ENCODE measurements at regions not wholly inside any gene's neighbourhood (a gene's known extent, or its start where the extent isn't known, plus 50 kb on each side); places are given as distances from the start of the nearest gene placed in this dataset.
"Not testable (repeated sequence)": the region's sequence is repeated elsewhere in the genome, so short reads cannot be mapped to it uniquely, and the experiment has no call there.

DNA sequence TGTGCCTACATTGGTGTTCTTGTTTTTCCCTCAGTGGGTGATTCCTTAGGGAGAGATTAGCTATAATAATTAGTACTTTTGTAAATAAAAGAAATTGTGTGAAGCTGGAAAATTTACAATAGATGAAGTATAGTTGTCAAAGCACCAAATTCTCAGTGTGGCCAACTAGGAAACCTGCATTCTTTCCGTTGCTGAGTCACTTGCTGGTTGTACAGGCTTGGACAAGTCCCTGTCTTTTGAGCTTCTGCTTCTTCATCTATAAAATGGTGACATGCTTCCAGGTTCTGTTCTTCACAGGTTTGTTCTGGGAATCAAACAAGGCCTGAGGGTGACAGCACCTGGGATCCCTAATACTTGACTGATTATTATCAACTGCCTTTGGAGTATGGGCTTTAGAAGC is 184.1 kb upstream of the HES1 start:
- intact Hi-C loops (cut with micrococcal nuclease): no loop called here

DNA sequence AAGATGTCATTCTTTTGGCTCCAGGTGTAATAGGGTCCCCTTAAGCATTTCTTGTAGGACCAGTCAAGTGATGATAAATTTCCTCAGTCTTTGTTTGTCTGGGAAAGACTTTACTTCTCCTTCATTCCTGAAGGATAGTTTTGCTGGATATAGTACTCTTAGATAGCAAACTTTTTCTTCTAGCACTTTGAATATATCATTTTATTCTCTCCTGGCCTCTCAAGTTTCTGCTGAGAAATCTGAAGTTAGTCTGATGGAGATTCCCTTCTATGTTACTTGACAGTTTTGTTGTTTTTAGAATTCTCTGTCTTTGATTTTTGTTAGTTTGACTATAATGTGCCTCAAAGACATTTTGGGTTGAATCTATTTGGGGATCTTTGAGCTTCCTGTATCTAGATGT is 181.2 kb upstream of the HES1 start:
- intact Hi-C loops (cut with micrococcal nuclease): no loop called here

DNA sequence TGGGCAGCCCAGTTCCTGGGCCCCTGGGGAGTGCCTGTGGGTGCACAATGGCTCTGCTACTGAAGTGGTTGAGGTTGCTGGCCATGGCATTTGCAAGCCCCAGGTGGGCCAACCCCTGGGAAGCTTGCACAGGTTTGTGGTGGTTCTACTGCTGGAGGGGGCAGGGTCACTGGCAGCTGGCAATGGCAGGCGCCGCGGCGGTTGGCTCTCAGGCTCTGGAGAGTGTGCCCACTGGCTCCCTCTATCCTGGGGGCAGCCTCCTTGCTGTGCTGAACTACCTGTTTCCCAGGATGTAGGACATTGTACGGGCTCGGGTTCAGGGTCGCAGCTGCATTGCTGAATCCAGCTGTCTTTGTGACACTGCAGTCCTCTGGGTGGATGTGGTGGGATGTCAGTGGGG is 180.2 kb upstream of the HES1 start:
- intact Hi-C loops (cut with micrococcal nuclease): no loop called here

DNA sequence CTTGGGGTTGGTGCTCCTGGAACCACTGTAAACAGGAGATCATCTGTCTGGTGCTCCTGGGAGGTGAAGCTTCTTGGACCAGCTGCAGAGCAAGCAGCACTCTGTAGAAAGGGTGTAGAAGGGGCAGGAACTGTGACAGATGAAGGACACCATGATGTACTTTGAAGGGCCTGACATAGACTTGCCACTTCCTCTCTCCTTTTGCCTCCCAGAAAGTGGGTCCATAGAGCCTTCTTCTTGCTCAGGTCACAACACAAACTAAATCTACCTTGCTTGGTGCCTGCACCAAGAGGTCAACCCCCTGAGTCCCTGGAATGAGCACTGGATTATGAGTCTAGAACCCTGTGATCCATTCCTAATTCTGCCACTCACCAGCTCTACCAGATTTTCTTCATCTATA is 176.1 kb upstream of the HES1 start:
- intact Hi-C loops (cut with micrococcal nuclease): loop anchor here (5.0 to 10.0 kb wide), 3 partner anchors 48 to 1065 kb away; no protein-coding TSS in a partner anchor

DNA sequence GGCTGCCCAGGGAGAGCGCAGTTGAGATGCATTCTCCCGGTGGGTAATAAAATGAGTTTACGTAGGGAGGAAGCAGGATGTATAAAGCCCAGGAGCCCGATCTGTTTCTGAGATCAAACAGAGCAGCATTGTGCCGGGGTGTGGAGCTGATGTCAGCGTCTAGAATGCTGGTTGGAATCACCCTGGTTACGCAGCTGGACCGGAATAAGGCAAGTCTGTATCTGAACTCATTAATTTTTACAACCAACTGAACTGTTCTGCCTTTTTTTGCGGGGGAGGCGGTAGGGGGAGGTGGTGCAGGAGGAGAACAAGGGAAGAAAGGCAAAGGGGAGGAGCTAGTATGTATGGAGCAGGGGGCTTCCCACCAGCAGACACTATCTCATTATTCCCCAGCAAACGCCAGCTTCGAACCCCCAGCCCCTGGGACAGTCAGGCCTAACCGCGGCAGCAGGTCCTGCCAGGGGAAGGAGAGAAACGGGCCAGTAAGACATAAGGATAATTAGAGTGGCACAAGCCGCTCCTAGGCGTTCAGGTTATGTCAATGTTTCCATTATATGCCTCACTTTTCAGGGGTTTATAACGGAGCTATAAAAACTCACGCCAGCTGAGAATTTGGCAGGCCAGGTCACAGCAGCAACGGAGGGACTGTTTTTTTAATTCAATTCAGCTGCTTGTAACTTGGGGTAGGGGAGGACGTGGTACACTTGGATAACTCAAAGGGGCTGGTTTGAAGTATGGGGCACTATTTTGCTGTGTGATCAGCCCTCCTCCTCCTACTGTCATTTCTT is 175.3 kb upstream of the HES1 start:
- intact Hi-C loops (cut with micrococcal nuclease): loop anchor here (5.0 to 10.0 kb wide), 3 partner anchors 48 to 1066 kb away; no protein-coding TSS in a partner anchor

DNA sequence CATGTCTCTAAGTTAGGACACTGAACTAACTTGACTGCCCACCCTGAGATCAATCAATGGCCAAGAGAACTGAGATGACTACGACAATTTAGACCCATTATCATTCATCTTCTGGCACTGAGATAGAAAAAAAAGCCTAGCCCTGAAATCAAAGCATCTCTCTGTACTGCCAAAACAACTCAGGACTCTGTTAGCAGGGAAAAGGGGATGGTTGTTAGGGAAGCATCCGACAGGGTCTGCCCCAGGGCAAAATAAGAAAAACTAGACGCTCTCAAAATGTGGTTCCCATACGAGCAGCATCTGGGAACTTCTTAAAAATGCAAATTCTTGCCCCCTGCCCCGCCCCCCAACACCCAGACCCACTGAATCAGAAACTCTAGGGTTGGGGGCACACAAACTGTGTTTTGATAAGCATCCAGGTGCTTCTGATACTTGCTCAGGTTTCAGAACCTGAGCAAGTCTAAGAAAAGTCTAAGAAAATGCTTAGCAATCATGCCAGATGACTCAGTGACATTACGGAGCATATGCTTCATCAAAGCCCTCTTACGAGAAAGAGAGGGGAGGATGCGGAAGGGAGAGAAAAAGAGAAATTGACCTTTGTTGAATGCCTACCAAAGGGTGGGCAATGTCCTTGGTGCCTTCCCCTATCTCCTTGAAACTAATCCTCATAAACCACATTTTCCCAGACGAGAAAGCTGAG is 172.8 kb upstream of the HES1 start:
- intact Hi-C loops (cut with micrococcal nuclease): loop anchor here (5.0 to 10.0 kb wide), 3 partner anchors 51 to 1068 kb away; no protein-coding TSS in a partner anchor

DNA sequence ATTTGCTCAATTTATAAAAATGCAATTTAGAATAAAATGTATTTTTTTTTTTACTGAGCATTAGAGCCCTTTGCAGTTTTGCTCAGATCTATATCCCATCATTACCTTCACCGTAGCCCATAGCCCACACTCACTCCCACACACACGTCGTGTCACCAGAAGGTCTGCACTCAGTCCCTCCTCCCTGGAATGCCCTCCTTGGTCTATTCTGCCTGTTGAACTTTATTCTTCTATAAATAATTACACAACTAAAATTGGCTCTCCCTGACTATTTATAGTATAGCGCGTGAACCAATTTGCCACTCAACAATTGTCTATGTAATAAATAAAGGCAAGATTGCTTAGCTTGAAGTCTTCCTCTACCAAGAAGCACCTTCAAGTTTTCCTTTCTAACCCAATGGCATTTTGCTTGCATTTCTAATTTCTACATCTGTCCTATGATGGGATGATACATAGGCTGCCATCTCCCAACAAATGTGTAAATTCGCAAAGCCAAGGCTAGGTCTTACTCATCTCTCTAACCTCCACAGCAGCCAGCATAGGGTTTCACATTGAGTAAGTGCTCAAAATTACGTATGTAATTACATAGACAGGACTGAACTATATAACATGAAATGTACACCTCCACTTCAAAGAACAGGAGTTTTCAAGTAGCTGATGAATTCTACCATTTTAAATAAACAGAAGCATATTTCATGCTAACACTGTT is 172.0 kb upstream of the HES1 start:
- intact Hi-C loops (cut with micrococcal nuclease): loop anchor here (2.0 to 10.0 kb wide), 5 partner anchors 52 to 1069 kb away; partner anchors contain the start of gene HES1

DNA sequence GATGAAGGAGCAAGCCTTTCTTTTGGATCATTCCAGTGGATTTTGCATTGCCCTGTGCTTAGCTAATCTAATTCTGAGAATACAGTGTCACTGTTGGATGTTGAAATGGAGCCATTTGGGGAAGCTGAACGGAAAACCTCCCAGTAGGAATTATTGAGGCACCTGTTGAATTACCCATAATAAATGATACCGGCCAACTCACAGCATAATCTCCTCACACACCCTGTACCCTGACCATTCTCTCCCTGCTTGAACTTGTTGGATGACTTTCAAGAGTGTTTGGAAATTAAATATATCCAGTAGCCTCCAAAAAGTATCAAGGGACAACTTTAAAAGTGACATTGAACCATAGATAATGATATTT is 171.4 kb upstream of the HES1 start:
- intact Hi-C loops (cut with micrococcal nuclease): loop anchor here (2.0 to 10.0 kb wide), 5 partner anchors 52 to 1070 kb away; partner anchors contain the start of gene HES1

DNA sequence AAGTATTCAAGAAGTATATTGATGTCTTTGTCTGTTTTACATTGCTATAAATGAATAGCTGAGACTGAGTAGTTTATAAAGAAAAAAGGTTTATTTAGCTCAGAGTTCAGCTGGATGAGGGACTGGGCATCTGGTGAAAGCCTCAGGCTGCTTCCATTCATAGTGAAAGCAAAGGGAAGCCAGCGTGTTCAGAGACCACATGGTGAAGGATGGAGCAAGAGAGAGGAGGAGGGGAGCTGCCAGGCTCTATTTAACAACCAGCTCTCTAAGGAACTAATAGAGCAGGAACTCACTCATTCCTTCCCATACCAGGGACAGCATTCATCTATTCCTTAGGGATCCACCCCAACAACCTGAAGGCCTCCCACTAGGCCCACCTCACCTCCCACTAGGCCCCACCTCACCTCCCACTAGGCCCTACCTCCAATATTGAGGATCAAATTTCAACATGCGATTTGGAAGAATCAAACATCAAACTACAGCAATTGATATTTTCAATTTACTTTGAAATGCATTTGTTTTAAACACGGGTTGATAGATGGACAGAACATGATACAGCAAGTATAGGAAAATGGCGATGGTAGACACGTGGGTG is 167.5 kb upstream of the HES1 start:
- intact Hi-C loops (cut with micrococcal nuclease): loop anchor here (10.0 kb wide), 1 partner anchor 1074 kb away; no protein-coding TSS in a partner anchor

DNA sequence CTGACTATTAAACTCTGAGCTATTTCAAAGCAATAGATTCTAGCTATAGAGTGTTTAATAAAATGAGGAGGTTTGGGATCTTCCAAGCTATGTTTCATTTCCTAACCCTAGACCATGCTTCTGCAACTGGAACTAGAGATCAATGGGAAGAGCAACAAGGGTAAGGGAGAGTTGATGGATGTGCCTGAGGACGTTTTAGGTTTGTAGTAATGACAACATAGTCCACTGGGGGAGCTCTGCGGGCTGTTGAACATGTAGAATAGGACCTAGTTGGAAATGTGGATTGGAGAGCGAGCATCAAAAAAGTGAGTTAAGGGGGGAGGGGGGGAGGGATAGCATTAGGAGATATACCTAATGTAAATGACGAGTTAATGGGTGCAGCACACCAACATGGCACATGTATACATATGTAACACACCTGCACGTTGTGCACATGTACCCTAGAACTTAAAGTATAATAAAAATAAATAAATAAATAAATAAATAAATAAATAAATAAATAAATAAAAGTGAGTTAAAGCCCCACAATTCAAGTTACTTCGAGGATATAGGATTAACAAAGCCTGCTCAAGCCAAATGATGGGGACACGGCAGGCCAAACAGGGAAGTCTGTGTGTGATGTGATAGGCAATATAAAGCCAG is 165.7 kb upstream of the HES1 start:
- intact Hi-C loops (cut with micrococcal nuclease): not testable (repeated sequence)

DNA sequence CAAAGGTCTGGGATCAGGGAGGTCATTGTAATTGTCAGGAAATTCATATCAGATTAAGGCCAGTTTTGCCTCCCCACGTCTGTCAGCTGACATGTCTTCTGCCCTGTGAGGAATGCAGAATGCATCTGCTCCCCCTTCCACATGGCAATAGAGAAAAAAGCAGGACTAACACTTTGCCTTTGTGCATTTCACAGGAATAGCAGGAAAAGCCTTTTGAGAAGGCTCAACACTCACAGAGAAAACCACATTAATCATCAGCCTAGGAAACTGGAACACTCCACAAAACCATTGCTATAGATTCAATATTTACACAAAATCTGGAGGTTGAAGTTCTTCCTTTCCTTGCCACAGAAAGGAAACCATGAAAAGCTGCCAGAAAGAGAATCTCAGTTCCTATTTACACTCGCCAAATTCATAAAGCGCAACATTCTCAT is 165.2 kb upstream of the HES1 start:
- intact Hi-C loops (cut with micrococcal nuclease): no loop called here

DNA sequence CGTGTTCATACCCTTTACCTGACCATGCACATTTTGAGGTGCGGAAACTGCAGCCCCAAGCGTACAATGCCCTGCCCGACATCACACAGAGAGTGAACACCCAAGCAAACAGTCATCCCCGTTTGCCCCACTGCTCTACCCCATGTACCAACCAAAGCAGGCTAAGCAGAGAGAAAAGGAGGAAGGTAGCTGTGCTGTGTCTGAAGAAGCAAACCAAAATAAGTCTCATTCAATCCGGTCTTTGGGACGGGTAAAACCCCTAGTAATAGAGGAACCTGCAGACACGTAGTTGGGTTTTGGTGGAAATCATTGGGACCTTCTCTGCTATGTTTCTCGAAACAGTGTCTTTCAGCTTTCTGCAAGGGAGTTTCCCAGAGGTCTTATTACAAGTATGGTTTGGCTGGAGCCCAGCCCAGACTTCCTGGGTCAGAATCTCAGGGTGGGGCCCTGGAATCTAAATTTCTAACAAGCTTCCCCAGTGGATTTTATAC is 164.6 kb upstream of the HES1 start:
- intact Hi-C loops (cut with micrococcal nuclease): no loop called here

DNA sequence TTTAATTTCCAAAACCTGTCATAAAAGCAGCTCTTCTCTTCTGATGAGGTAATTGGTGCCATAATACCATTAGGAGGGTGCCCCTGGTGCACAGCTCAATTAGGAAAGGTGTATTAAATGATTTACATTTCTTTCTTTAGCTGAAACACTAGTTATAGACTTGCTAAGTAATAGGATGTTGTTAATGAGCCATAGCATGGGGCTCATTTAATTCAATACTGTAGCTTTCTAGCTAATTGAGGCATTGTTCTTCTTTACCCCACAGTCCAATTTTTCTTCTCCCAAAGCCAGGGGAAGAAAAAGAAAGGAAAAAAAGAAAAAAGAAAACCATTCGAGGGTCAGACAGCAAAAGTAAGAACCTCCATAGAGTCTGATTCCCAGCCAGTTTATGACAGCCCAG is 164.0 kb upstream of the HES1 start:
- intact Hi-C loops (cut with micrococcal nuclease): no loop called here

DNA sequence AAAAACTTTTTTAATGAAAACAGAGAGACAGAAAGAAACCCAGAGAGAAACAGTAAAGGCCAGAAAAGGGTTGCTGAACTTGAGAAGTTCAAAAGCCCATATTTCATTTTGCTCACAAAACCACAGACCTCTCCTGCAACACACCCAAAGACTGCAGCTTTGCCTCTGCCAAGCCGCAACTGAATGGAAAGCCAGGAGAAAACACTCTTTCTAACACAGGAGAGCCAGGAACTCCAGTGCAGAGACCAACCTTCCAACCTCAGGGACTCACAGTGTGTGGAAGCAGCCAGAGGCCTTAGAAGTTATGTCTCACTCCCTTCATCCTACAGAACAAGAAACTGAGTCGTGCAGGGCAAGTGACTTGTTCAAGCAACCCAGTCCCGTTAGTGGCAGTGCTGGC is 163.1 kb upstream of the HES1 start:
- intact Hi-C loops (cut with micrococcal nuclease): no loop called here

DNA sequence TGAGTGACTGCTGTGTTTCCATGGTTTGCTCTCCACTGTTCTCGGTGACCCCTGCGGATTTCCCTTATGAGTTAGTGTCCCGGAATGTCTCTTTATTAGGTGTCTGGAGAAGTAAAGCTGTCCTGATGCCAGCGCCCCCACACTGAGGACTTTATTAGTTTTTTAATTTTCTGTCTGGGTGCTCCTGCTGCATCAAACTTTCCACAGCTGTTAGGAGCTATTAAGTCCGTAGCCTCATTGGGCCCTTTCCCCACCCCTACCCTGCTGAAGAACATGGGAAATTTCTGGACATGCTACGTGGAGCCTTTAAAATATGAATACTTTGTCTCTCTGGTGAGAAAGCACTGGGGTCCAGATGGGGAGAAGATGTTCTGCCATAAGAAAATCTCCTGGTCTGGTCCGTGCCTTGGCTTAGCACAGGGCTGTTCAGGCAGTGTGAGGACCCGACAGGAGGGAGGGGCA is 161.7 kb upstream of the HES1 start:
- intact Hi-C loops (cut with micrococcal nuclease): no loop called here

DNA sequence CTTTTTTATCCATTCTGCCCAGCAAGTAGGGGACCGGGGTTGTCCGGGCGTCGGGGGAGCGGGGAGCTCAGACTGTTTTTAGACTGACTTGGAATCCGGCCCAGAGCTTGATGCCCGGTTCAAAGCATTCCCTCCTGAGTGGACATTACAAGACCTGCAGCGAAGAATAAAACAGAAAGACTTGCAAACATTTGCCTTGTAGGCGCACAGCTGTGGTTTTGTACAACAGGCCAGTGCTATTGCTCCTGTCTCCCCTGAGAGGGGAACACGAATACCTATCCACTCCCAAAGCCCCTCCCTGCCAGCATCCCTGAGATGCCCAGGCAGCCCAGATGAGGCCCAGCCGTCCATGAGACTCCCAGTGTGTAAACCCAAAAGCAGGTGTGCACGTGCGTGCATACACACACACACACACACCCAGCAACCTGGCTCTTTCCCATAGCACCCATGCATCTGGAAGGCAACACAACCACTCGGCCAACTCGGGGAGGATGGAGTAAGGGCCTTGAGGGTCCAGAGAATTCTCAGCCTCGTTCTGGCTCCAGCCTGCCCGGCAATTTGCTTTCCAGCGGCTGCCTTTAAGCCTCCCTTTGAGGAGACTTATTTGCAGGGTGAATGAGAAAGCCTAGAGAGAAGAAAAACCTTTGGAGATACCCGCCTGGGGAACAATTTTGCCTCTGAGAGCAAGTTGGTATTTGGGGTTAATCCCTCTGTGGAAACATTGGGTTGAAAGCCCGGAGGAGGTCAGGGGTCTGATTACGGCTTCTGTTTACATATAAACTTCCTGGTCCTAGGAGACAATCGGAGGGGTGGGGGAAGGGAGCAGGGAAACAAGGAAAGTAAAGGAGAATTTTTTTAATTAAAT is 161.0 kb upstream of the HES1 start:
- intact Hi-C loops (cut with micrococcal nuclease): no loop called here

DNA sequence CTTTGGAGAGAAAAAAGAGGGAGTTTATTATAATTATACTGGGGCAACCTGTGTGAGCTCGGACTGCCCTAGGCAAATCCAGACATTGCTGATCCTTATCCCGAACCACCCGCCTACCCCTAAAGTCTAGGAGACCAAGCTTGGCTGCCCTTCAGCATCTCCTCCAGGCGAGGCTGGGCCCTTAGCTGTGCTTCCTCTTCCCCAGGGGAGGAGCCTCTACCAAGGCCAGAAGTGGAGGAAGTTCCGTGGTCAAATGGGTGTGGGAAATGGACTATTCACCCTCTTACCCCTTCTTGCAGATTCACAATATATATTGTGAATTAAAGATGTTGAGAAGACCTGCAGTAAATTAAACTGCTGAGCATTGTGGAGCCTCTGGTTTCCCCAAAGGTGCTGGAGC is 158.3 kb upstream of the HES1 start:
- intact Hi-C loops (cut with micrococcal nuclease): no loop called here

DNA sequence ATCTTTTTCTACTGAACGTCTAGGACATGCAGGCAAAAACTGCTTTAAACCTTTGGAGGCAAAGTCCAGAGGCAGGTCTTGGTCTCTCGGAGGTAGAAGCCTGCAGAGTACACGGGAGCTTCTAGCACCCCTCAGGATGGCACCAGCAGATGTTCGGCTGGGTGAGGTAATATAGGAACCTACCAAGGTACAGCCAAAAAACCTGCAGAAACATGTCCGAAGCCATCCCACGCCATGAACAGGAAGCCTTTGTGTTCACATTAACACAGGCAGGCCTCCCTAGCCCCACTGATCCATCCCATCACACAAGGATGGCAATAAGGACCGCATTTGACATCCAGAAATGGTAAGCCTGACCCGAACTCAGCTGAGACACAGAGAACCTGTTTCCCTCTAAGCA is 157.9 kb upstream of the HES1 start:
- intact Hi-C loops (cut with micrococcal nuclease): no loop called here

DNA sequence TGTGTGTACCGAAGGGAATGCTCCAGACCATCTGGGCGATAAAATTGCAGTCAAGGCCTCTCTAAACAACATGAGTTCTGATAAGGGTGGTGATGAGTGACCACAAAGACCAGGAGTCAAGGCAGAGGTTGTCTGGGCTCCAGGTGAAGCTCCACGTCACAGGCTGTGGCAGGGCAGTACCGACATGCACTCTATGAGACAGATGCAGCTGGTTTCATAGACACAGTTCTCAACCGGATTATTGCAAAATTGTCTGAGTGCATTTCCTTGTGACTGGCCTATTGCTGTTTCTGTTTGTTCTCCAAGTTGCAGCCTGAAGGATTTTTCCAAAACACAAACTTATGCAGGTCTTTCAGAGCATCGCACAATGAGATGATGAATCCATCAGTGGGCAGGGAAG is 157.5 kb upstream of the HES1 start:
- intact Hi-C loops (cut with micrococcal nuclease): no loop called here

DNA sequence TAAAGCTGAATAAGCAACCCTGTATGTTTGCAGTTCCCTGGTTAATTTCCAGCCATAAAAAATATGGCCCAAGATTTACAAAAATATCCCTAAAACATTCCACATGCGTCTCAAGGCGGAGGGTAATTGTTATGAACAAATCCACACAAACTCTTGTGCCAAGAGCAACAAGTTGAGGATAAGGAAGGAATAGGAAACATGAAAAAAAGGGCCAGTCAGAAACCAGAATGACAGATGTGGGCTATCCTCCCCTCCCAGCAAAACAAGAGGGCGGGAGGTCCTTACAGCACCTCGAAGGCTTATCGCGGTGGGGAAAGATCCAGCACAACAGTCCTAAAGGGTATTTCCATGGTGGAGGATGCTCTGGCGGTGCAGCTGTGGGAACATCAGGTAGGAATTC is 155.6 kb upstream of the HES1 start:
- intact Hi-C loops (cut with micrococcal nuclease): no loop called here

Measured in T-helper 1 cell treated with Interleukin-12 subunit alpha and Interleukin-12 subunit beta and Interleukin-4 antibody, amounts not matched to agents 30 ng/mL and 1 ng/mL, for 36 hours (primary cell).